ENCODE measurements at regions not wholly inside any gene's neighbourhood (a gene's known extent, or its start where the extent isn't known, plus 50 kb on each side); places are given as distances from the start of the nearest gene placed in this dataset.

DNA sequence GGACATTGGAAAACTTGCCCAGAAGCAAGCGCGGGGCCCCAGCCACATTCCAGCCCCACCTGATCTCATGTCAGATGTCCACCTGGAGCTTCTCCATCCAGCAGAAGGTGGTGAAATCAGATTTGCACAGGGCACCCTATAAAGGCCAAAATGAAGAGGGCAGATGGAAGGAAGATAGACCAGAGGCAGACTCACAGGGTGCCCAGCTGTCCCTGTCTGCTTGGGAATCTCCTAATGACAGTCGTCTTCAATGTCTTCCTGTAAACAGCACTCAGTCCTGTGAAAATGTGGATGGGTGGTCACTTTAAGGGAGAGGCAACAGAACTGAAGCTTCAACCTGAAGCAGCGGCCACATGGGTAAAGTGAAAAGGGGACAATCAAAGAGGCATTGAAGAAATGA lies 607.5 kb downstream of the IRX1 start:
- TF ChIP-seq, protein P1, sequence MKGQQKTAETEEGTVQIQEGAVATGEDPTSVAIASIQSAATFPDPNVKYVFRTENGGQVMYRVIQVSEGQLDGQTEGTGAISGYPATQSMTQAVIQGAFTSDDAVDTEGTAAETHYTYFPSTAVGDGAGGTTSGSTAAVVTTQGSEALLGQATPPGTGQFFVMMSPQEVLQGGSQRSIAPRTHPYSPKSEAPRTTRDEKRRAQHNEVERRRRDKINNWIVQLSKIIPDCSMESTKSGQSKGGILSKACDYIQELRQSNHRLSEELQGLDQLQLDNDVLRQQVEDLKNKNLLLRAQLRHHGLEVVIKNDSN (IDR thresholded peaks at IDR 0.05) = no peak
- TF ChIP-seq NFIC (IDR thresholded peaks at IDR 0.05) (no peak), TCF12 (IDR thresholded peaks at IDR 0.05; ENCODE audit: low read depth) (no peak), EP300 (IDR thresholded peaks at IDR 0.05; ENCODE audit: borderline replicate concordance) (no peak), TAF1 (IDR thresholded peaks at IDR 0.05; ENCODE audit: low read depth) (no peak), EGR1 (IDR thresholded peaks at IDR 0.05) (no peak), FOXM1 (IDR thresholded peaks at IDR 0.05; ENCODE audit: borderline replicate concordance, low read depth) (no peak), TEAD4 (IDR thresholded peaks at IDR 0.05) (no peak), REST (IDR thresholded peaks at IDR 0.05; ENCODE audit: low read depth) (no peak), CREB1 (IDR thresholded peaks at IDR 0.05; ENCODE audit: low read depth) (no peak), CEBPB (IDR thresholded peaks at IDR 0.05) (no peak), RAD21 (IDR thresholded peaks at IDR 0.05; ENCODE audit: low read depth) (no peak), ZBTB7A (IDR thresholded peaks at IDR 0.05; ENCODE audit: low read depth) (no peak)
- TF ChIP-seq, protein P2, sequence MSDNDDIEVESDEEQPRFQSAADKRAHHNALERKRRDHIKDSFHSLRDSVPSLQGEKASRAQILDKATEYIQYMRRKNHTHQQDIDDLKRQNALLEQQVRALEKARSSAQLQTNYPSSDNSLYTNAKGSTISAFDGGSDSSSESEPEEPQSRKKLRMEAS (IDR thresholded peaks at IDR 0.05) = no peak

Measured in Ishikawa (cell line).